H1 (cell line): ENCODE measurements at regions not wholly inside any gene's neighbourhood (a gene's known extent, or its start where the extent isn't known, plus 50 kb on each side); places are given as distances from the start of the nearest gene placed in this dataset.
"Not testable (repeated sequence)": the region's sequence is repeated elsewhere in the genome, so short reads cannot be mapped to it uniquely, and the experiment has no call there.

Experiments
- CTCF ChIA-PET: fragments of 300-600 bp; sonication (Branson Sonifier 250); formaldehyde crosslinking; loops from one replicate; lab custom pipeline; 2021; ENCODE audit not compliant: partially characterized antibody; lab: Charles Lee
- POLR2A ChIA-PET: fragments of 300-600 bp; sonication (Branson Sonifier 250); formaldehyde crosslinking; loops from one replicate; lab custom pipeline; 2021; ENCODE audit warnings: inconsistent platforms; ENCODE audit not compliant: partially characterized antibody; lab: Charles Lee
- DNase-seq, 2 experiments: peaks; one replicate each; pipeline versions ENCODE4 v3.0.0 to v3.0.0-alpha.2; 2010 to 2022; ENCODE audit warnings: low spot score in 2 of 2, low read depth in 1 of 2, mixed read lengths in 1 of 2
- FAIRE-seq: peaks from 2 replicates; lab custom pipeline; 2011; peaks lifted over from hg19 to GRCh38; lab: Jason Lieb, UNC
- H2AFZ ChIP-seq: 2 replicates; pipeline ENCODE4 v1.8.1; 2012; ENCODE audit warnings: low read length, inconsistent platforms
- H2AK5ac ChIP-seq: 2 replicates; pipeline ENCODE4 v1.6.1; 2013; ENCODE audit warnings: low read depth, low read length
- H2BK120ac ChIP-seq: replicated peaks from 2 replicates; pipeline ENCODE3; 2013; ENCODE audit warnings: low read depth, low read length, inconsistent platforms
- H2BK12ac ChIP-seq: 2 replicates; pipeline ENCODE4 v1.6.1; 2013; ENCODE audit warnings: low read depth, low read length
- H2BK15ac ChIP-seq: 2 replicates; pipeline ENCODE4 v1.6.1; 2013; ENCODE audit warnings: low read length
- H2BK20ac ChIP-seq: 2 replicates; pipeline ENCODE4 v1.6.1; 2013; ENCODE audit warnings: low read length
- H2BK5ac ChIP-seq: 2 replicates; pipeline ENCODE4 v1.6.1; 2013; ENCODE audit warnings: low read depth, low read length
- H3K14ac ChIP-seq: 2 replicates; pipeline ENCODE4 v1.6.1; 2013; ENCODE audit warnings: inconsistent platforms; ENCODE audit not compliant: insufficient read length
- H3K18ac ChIP-seq: 2 replicates; pipeline ENCODE4 v1.6.1; 2013; ENCODE audit warnings: low read length; ENCODE audit errors: extremely low read depth
- H3K23ac ChIP-seq: 2 replicates; pipeline ENCODE4 v1.6.1; 2013; ENCODE audit warnings: inconsistent platforms; ENCODE audit not compliant: insufficient read length
- H3K23me2 ChIP-seq: 2 replicates; pipeline ENCODE4 v1.6.1; 2013; ENCODE audit warnings: low read depth, low read length
- H3K27ac ChIP-seq: 2 replicates; pipeline ENCODE4 v1.6.1; 2011; ENCODE audit warnings: low read depth, low read length, inconsistent platforms
- H3K27me3 ChIP-seq, 4 experiments: replicated peaks in 1 of 4; 1 replicate in 1 of 4; 2 replicates in 3 of 4; pipeline versions ENCODE4 v1.6.1 to v1.8.1; 2011 to 2013; ENCODE audit warnings: low read length in 3 of 4, mild to moderate bottlenecking in 3 of 4, inconsistent platforms in 2 of 4, mixed read lengths in 2 of 4, moderate library complexity in 1 of 4; ENCODE audit not compliant: control insufficient read depth in 3 of 4, insufficient read depth in 3 of 4; ENCODE audit errors: extremely low read depth in 1 of 4
- H3K36me3 ChIP-seq, 4 experiments: 2 replicates each; pipeline versions ENCODE4 v1.6.1 to v1.8.1; 2011 to 2013; ENCODE audit warnings: mild to moderate bottlenecking in 4 of 4, low read length in 3 of 4, moderate library complexity in 2 of 4, control low read depth in 1 of 4, inconsistent platforms in 1 of 4; ENCODE audit not compliant: insufficient read depth in 4 of 4, control insufficient read depth in 2 of 4
- H3K4ac ChIP-seq: replicated peaks from 2 replicates; pipeline ENCODE3; 2013; ENCODE audit warnings: low read length, low read depth, mixed read lengths, inconsistent platforms; ENCODE audit not compliant: insufficient read length
- H3K4me1 ChIP-seq, 4 experiments: replicated peaks in 1 of 4; 1 replicate in 1 of 4; 2 replicates in 3 of 4; pipeline versions ENCODE4 v1.6.1 to v1.8.1; 2011 to 2013; ENCODE audit warnings: low read length in 3 of 4, inconsistent platforms in 2 of 4, mixed read lengths in 1 of 4; ENCODE audit not compliant: insufficient read depth in 4 of 4, control insufficient read depth in 3 of 4
- H3K4me2 ChIP-seq, 2 experiments: 2 replicates each; pipeline versions ENCODE4 v1.6.1 to v1.8.1; 2011 to 2013; ENCODE audit warnings: low read depth in 2 of 2, low read length in 2 of 2, control low read depth in 1 of 2, inconsistent platforms in 1 of 2, mild to moderate bottlenecking in 1 of 2; ENCODE audit not compliant: insufficient read depth in 1 of 2
- H3K4me3 ChIP-seq, 4 experiments: fragments of 200-600, 300-600 bp in 1 of 4; sonication (generic), shearing (Covaris generic), sonication (Bioruptor Twin) in 1 of 4; 2 replicates each; pipeline versions ENCODE4 v1.5.1 to v1.8.1; 2011 to 2016; ENCODE audit warnings: low read length in 4 of 4, low read depth in 3 of 4, control low read depth in 2 of 4, inconsistent platforms in 2 of 4, mild to moderate bottlenecking in 2 of 4, mixed read lengths in 1 of 4, moderate library complexity in 1 of 4; ENCODE audit not compliant: insufficient read depth in 2 of 4; ENCODE audit errors: extremely low read depth in 1 of 4
- H3K56ac ChIP-seq: replicated peaks from 2 replicates; pipeline ENCODE3; 2013; ENCODE audit warnings: low read depth, mild to moderate bottlenecking, mixed read lengths, low read length, inconsistent platforms; ENCODE audit not compliant: insufficient read length
- H3K79me1 ChIP-seq: 2 replicates; pipeline ENCODE4 v1.6.1; 2013; ENCODE audit warnings: low read depth, low read length, control low read depth
- H3K79me2 ChIP-seq, 2 experiments: 2 replicates each; pipeline versions ENCODE4 v1.6.1 to v1.8.1; 2012 to 2013; ENCODE audit warnings: low read length in 2 of 2, mild to moderate bottlenecking in 2 of 2, inconsistent platforms in 1 of 2; ENCODE audit not compliant: insufficient read depth in 2 of 2, control insufficient read depth in 1 of 2
- H3K9ac ChIP-seq, 4 experiments: replicated peaks in 1 of 4; 1 replicate in 1 of 4; 2 replicates in 3 of 4; pipeline versions ENCODE4 v1.6.1 to v1.8.1; 2011 to 2013; ENCODE audit warnings: low read depth in 3 of 4, low read length in 3 of 4, control low read depth in 2 of 4, mild to moderate bottlenecking in 2 of 4, moderate library complexity in 2 of 4, inconsistent platforms in 1 of 4; ENCODE audit errors: extremely low read depth in 1 of 4
- H3K9me3 ChIP-seq, 2 experiments: 2 replicates each; pipeline versions ENCODE4 v1.6.1 to v1.8.1; 2012 to 2013; ENCODE audit warnings: mild to moderate bottlenecking in 2 of 2, moderate library complexity in 2 of 2, control low read depth in 1 of 2, inconsistent platforms in 1 of 2, low read depth in 1 of 2, low read length in 1 of 2, mixed read lengths in 1 of 2; ENCODE audit not compliant: insufficient read depth in 2 of 2
- H4K20me1 ChIP-seq, 2 experiments: replicated peaks in 1 of 2; 2 replicates each; pipeline versions ENCODE3 to v1.8.1; 2011 to 2013; ENCODE audit warnings: inconsistent platforms in 2 of 2, low read length in 2 of 2, mild to moderate bottlenecking in 1 of 2; ENCODE audit not compliant: insufficient read depth in 2 of 2, control insufficient read depth in 1 of 2
- H4K5ac ChIP-seq: 2 replicates; pipeline ENCODE4 v1.6.1; 2013; ENCODE audit warnings: low read length, low read depth, mixed read lengths, inconsistent platforms; ENCODE audit not compliant: insufficient read length
- H4K8ac ChIP-seq: 2 replicates; pipeline ENCODE4 v1.8.0; 2013; ENCODE audit warnings: mild to moderate bottlenecking, moderate library complexity, low read length, inconsistent platforms; ENCODE audit not compliant: insufficient read depth; ENCODE audit errors: extremely low read depth
- H4K91ac ChIP-seq: replicated peaks from 2 replicates; pipeline ENCODE3; 2013; ENCODE audit warnings: low read length, mixed read lengths, inconsistent platforms; ENCODE audit not compliant: insufficient read length
- WGBS, 2 experiments: shearing (Covaris generic) in 1 of 2; methylation state at CpG; one replicate each; pipeline versions ENCODE4 v1.1.6 to v1.1.7; 2013 to 2015; ENCODE audit warnings: low lambda C conversion rate in 2 of 2, mixed read lengths in 2 of 2, inconsistent platforms in 1 of 2, low coverage in 1 of 2, missing lambda C conversion rate in 1 of 2; ENCODE audit not compliant: insufficient replicate concordance in 2 of 2, insufficient coverage in 1 of 2, insufficient read length in 1 of 2; ENCODE audit errors: extremely low coverage in 1 of 2, missing lambda C conversion rate in 1 of 2; 5-methylcytosine and 5-hydroxymethylcytosine counted together

GRCh38 chr3:164291486-164291885 lies 786.8 kb downstream of the SI start:
- H2BK120ac ChIP-seq, CTCF ChIA-PET, H3K4me3 ChIP-seq, H3K56ac ChIP-seq, H4K8ac ChIP-seq, H3K79me2 ChIP-seq, H3K27ac ChIP-seq, H3K4me2 ChIP-seq, H3K9me3 ChIP-seq, H3K4ac ChIP-seq, H3K14ac ChIP-seq, H2BK12ac ChIP-seq, H2BK5ac ChIP-seq, H3K36me3 ChIP-seq, POLR2A ChIA-PET, H3K23me2 ChIP-seq, H4K20me1 ChIP-seq, H3K23ac ChIP-seq, H2BK20ac ChIP-seq, FAIRE-seq, H3K79me1 ChIP-seq, H3K9ac ChIP-seq, H3K18ac ChIP-seq, H2AK5ac ChIP-seq, H4K5ac ChIP-seq, H3K27me3 ChIP-seq, H3K4me1 ChIP-seq, H4K91ac ChIP-seq, DNase-seq, H2BK15ac ChIP-seq: not testable (repeated sequence)
- peak overlapping the region; percentile 22; the same call in 1 of the 2 replicates for H2AFZ ChIP-seq
- 93% methylated on average over 23 of the region's 23 CpGs; no CpG with 5 or more reads in 1 of the 2 experiments for WGBS, 2 experiments
